Gastroesophageal sphincter (tissue), 3 donors: ENCODE measurements at regions not wholly inside any gene's neighbourhood (a gene's known extent, or its start where the extent isn't known, plus 50 kb on each side); places are given as distances from the start of the nearest gene placed in this dataset.

Source experiments
- CTCF ChIP-seq, 4 experiments: fragments of 200-600 bp in 2 of 4; fragments of 450-650 bp in 2 of 4; sonication (generic) in 1 of 4; IDR thresholded peaks; one replicate each; pipeline ENCODE4 v1.5.1; 2017 to 2019; ENCODE audit warnings: antibody characterized with exemption in 4 of 4, mild to moderate bottlenecking in 2 of 4, moderate library complexity in 2 of 4
- EP300 ChIP-seq: sonication (generic); formaldehyde crosslinking; IDR thresholded peaks from one replicate; pipeline ENCODE4 v1.6.1; 2017; ENCODE audit warnings: antibody characterized with exemption, mild to moderate bottlenecking
- POLR2A ChIP-seq, 2 donors: fragments of 450-650 bp; IDR thresholded peaks; one replicate each; pipeline ENCODE4 v1.6.1; 2017; ENCODE audit warnings: antibody characterized with exemption in 2 of 2, mild to moderate bottlenecking in 2 of 2, moderate library complexity in 1 of 2
- POLR2AphosphoS5 ChIP-seq: sonication (generic); formaldehyde crosslinking; IDR thresholded peaks from one replicate; pipeline ENCODE4 v1.6.1; 2017; ENCODE audit warnings: antibody characterized with exemption

- TF ChIP-seq CTCF (IDR thresholded peaks at IDR 0.05) (no peak), POLR2A (IDR thresholded peaks at IDR 0.05) (no peak), POLR2AphosphoS5 (no peak), EP300 (no peak)
Measured at GRCh38 chr14:105861985-105862465, 335.6 kb downstream of the TMEM121 start.
